DMS153 treated with DMSO at 0.1 percent for 48 hours (cell line): ENCODE measurements at regions not wholly inside any gene's neighbourhood (a gene's known extent, or its start where the extent isn't known, plus 50 kb on each side); places are given as distances from the start of the nearest gene placed in this dataset.
"Not testable (repeated sequence)": the region's sequence is repeated elsewhere in the genome, so short reads cannot be mapped to it uniquely, and the experiment has no call there.

Experiments
- DNase-seq: peaks from one replicate; lab custom pipeline; 2025; ENCODE audit not compliant: unreplicated experiment; lab: John Stamatoyannopoulos, UW

DNA sequence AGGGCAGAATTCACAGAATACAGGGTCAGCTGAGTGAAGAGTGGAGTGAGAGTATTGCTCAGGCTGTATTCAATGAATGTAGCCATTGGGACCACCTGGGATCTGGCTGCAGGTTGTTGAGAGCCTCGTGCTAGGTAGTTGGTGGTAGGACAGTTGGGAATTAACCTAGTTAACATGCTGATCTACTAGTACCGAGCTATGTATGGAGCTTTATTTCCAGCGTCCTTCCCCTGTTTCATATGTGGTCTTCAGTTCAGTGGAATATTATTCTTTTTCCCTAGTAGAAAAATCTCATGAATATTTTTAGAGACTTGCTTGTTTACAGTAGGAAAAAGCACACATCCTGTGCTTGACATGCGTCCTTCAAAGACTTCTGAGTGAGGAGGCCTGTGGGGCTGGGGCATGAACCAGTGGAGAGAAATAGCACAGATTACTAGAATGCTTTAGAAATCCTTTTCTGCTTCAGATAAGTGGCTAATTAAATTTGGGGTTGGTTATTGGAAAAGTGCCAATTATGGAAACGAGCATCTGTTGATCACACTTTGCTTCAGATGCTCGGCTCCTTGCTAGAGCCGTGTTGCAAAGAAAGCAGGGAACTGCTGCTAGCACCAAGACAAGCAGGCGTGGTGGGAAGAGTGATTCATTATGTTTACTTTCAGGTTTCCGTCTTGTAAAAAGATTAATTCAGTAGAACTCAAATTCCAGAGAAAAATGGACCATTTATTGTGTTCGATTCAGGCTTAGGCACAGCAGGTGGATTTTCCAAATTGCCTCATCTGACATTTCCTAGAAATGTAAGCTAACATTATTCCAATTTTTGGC, 53.6 kb downstream of the ARF6 start:
- DNase-seq: peak; percentile 35

DNA sequence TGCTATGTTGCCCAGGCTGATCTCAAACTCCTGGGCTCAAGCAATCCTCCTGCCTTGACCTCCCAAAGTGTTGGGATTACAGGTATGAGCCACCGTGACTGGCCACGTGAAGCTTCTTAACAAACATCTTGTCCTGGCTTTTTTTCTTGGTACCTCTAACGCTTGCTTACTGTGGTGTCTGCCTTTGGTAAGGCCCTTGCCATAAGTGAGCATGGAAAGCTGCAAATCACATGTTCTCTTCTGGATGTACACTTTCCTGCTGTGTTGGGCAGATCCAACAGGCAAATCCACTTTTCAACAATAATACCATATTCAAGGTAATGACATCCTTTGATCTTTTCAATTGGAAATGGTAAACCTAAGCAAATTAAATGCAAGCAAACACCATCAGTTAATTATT, 54.6 kb downstream of the ARF6 start:
- DNase-seq: no peak

DNA sequence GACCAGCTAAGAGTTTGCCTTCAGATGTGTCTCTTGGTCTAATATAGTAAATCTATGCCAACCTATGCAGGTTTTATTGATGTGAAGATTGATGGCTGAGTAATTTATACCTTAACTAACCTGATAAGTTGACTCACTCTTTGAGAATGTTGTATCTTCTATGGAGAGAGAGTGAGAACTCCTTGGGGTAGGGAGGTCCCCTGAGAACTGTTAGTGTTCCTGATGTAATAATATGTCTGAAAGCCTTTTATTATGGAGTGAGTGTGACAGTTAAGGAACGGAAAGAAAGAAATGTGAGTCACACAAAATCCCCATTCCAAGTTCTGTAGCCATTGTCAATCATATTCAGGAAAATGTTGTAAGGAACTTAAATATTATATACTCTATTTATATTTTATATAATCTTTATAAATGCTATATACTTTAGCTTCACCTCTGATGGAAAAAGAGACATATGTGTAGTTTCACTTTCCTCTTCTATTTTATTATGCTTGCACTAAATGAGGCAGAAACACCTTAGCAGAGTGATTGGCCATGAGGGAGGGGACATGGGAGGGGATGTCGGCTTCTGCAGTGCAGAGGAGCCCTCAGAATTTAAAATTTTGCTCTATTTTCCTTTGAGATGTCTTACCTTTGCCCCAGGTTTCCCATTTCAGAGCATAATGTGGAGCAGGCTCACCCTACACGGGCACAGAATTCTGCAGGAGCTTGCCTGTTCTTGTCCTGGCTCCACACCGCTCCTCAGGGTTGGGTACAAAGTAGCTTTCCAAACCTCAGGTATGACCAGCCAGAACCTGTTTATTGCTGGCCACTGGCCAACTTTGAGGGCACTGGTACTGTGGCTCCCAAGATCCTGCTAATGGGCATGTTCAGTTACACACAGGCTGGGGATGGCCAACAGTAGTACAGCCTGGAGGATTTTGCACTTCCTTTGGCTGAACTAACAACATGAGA, 57.7 kb downstream of the ARF6 start:
- DNase-seq: peak; percentile 74

DNA sequence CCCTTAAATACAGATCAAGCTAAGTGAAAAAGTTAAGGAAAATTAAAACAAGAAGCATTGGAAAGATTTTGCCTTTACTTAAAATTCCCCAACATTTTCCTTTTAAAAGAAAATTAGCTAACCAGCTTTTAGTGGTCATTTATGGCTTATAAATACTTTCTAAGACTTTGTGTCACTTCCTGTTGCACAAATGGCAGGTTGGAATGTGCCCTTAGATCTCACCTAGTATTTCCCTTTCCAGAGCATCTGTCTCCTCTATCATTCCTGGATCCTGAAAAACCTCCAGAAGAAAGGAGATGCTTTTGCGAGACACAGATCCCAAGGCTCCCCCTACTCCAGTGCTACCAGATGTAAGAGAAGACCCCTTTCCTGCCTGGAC, 58.3 kb downstream of the ARF6 start:
- DNase-seq: no peak

DNA sequence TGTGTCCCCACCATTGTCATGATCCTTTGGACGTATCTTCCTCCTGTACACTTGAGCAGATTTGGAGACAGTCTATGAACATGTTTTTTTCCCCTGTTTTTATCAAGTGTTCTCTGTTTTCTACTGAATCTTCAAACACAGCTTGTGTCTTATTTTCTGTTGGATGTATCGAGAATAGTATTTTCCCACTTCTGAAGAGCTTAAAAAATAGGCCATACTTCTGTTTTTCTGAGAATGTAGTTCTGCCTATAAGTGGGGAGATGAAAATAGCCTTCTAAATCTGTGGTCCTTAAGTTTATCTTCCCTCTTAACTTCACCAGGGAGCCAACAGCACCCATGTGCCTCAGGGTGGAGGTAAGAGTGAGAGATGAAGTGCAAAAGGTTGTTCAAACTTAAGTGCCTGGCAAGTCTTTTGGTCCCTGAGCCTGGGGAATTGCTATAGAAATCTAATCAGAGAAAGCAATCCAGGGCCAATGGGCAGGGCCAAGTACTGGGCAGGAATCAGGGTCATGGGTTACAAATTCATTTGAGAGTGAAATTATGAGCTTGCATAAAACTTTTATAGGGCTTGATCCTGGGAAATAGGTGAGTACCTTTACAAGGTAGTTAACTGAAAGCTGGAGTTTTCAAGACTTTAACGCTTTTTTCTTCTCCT, 58.9 kb downstream of the ARF6 start:
- DNase-seq: no peak

DNA sequence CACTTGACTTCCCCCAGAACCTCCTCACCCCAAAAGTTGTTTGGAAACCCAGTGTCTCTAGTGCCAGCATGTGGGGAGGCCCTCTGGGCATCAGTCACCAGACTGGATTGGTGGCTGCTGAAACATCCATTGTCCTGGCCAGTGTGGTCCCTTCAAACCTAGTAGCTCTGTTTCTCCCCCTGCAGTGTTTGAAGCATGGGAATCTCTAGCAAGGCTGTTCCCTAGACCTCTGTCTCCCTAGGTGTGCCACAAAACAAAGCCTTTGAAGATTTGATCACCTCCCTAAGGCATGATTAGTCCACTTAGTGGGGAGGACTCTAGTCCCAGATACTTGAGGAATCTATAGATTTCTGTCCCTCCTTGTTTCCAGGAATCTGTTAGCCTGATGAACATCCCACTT, 60.3 kb downstream of the ARF6 start:
- DNase-seq: no peak

DNA sequence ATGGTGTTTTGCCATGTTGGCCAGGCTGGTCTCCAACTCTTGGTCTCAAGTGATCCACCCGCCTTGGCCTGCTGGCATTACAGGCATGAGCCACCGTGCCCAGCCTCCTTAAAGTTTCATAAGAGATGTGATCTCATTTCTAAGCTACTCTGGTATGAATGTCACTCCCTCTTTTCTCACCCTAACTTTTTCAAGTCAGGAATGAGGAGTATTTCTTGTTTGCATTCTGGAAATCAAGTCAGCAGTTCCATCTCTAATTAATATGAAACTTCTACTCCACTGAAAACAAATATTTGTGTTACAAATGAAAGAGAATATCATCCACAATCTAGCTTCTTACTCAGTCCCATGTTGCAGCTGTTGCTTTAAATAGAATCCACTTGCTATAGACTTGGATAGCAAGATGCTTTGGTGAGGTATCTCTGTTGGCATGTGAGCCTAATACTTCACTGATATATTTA, 61.3 kb downstream of the ARF6 start:
- no peak for DNase-seq

DNA sequence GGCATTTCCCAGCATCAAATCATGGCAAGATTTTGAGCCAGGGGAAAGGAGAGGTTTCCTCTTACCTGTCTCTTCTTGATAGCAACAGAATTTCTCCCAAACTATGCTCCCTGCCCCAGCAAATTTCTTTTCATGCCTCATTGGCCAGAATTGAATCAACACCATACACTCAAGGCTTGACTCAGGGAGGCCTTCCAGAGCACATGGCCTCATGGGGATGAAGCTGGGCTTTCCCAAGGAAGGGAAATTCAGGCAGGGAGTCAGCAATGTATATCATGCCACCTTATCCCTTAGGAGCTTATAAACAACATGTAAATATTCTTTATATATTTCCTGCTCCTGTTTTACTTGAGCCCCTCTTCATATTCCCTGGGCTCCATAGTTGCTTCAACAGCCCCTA, 62.1 kb downstream of the ARF6 start:
- DNase-seq: no peak

DNA sequence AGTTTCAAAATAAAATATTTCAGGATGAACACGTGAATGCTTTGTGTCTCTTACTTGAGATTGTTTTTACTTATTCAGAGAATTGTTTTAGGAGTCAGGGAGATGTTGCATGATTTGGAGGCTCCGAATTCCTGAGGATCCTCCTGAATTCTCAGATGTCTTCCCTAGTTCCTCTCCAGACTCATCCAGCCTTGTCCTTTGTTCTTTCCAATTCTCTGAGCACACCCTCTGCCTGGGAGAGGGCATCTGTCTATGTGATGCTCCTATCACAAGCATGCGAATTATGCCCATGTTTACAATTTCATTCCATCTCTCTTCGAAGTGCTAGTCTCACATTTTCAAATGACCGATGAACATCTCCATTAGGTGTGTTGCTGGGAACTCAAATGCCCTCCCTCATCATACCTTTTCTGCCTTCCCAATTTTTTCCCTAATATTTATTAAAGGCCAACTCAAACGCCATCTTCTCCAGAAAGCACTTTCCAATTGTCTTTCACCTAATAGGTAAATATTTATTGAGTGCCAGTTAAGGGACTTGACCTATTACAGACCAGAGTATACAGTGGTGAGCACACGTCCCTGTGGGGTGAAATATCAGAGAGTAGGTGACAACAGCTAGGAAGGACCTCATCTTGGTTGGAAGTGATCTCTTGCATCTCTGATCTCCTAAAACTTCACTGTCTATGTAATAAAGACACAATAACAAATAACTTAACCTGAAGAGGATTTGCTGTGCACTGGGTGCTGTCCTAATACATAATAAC, 64.4 kb downstream of the ARF6 start:
- no peak for DNase-seq

DNA sequence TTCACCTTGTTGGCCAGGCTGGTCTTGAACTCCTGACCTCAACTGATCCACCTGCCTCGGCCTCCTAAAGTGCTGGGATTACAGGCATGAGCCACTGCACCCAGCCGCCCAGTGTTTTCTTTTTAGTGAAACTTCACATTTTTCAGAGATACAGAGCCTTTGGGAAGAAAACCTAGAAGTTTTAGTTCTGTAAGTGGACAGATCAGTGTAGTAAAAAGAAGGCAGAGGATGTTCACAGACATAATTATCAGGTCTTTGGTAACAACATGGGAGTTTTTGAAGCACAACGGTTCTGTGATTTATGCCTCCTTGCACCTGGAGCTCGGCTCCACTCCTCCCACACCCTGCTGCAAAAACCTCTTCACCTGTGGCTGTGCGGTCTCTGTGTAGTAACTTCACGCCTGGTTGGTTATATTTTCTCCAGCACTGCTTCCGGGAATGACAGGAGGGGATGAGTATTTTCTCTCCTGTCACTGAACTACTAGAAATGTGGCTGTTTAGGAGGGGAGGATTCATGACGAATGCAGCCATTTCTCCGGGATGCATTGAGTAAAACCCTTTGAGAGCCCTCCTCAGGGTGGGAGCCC, 67.0 kb downstream of the ARF6 start:
- DNase-seq: peak; percentile 95

DNA sequence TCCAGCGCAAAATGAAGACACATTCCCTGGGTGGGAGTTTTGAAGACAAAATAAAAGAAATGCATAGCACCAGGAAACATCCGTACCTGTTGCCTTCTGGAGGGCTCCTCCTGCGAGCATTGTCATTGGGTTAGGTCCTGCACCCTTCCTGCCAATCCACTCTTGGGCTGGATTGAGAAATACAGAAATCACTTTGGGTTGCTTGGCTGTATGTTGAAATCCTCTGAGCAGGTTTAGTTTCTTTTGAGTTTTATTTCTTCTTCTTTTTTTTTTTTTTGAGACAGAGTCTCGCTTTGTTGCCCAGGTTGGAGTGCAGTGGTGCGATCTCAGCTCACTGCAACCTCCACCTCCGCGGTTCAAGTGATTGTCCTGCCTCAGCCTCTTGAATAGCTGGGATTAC, 67.6 kb downstream of the ARF6 start:
- DNase-seq: no peak

DNA sequence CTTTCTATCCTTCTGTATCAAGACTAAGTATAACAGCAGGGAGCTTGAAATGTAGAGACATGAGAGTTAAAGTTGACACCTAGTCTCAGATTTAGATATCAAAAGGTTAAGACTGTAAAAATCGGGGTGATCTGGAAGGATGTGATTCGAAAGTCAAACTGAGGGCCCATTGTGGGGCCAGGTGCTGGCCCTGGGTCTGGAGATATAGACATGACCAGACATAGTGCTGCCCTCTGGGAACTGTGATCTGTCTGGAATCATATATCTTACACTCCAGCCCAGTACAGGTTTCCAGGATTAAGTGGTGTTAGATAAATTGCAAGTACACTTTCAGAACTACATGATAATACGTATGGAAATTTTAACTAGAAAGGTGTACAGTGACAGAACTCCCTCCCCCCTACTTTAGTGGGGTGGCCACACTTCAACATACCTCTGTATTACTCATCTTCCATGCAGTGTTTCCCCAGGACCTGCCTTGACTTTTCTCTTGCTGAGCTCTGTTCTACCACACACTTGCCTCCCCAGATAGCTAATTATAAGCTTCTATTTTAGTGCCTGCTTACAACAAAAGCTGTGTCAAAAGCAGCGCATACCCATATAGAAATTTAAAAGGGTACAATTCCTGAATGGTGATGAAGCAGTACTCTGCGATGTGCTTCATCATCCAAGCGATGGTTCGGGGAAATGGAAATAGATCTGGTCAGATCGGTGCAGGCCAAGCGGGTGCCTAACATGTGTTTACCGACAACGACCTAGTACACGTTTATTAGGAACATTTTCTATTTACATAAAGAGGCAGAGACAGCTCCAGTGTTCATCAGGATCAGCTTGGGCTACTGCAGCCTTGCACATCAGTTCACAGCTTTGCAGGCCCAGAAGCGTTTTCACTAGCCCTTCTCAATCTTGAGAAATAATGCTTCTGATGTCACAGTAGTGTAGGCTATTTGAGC, 68.7 kb downstream of the ARF6 start:
- DNase-seq: no peak

DNA sequence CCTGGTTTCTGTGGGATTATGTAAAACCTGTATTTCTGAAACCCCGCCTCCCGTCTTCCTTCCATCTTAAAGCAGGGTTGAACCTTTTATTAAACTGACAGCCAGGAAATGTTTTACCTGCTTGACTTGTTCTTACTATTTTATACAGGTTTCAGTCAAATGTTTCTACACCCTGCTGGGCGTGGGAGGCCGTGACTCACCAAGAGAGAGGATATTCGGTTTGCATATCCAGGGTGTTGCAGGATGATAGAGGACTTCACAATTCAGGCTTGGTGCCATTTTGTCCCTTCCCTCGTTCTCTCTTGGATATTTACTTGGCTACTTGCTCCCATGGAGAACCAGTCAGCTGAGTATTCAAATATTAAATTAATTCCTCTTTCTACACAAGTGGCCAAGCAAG, 69.7 kb downstream of the ARF6 start:
- DNase-seq: no peak

DNA sequence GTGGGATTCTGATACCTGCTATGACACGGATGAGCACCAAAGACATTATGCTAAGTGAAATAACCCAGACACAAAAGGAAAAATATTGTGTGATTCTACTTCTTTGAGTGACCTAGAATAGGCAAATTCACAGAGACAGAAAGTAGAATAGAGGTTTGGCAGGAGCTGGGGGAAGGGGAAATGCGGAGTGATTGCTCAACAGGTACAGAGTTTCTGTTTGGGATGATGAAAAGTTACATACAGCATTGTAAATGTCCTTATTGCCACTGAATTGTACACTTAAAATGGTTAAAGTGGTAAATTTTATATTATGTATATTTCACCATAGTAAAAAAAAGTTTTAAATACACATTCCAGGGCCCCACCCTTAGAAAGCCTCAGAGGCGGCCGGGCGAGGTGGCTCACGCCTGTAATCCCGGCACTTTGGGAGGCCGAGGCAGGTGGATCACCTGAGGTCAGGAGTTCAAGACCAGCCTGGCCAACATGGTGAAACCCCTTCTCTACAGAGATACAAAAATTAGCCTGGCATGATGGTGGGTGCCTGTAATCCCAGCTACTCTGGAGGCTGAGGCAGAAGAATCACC, 72.3 kb downstream of the ARF6 start:
- not testable (repeated sequence) for DNase-seq

DNA sequence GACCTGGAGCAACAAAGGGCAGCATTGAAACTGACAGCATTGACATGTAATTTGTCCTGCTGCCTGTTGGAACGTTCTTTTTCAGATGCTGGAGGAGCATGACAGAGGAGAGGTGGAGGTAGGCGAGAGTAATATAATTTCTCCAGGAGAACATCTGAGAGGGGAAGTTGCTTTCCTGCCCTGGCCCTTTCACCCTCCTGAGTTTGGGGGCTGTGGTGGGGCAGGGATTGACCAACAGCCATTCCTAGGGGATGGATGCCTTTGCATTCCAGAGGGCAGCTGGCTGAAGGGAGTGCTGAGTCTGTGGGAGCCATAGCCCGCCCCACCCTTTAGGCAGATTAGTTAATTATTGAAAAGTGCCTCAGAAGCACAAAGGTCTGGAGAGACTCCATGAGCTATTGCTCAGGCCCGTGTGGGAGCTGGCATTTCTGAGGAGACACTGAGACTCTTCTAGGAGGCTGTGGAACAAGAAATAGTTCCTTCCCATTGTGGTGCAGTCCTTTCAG, 73.5 kb downstream of the ARF6 start:
- no peak for DNase-seq

DNA sequence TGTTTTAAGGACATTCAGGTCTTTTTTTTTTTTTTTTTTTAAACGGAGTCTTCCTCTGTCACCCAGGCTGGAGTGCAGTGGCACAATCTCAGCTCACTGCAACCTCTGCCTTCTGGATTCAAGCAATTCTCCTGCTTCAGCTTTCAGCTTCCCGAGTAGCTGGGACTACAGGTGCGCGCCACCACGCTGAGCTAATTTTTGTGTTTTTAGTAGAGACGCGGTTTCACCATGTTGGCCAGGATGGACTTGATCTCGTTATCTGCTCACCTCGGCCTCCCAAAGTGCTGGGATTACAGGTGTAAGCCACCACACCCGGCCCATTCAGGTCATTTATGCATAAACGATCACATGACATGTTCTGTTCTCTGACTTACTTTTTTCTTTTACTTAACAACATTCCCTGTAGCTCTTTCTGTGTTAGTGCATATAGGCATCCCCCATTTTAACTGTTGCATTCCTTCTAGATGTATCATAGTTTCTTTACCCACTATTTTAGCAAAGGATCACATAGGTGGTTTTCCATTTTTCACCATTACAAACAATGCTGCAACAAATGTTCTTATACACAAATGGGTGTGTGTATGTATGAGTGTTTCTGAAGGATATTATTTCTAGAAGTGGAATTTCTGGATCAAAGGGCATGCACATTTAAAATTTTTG, 74.2 kb downstream of the ARF6 start:
- DNase-seq: no peak

DNA sequence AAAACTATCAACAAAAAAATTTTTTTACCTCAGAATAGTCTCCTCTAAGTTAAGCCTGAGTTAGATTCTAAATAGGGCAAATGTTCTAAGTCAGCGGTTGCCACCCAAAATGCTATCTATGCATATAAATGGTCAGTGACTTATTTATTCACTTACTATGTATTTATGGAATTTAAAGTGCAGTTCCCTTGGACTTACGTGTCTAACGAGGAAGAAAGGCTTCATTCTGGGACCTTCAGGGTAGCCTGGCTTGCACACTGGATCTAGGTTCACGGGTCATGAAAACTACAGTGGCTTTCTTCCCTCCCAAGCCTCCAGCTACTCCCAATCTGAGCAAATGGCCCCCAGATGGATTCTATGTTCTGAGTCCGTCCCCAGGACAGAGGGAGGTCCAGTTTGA, 77.1 kb downstream of the ARF6 start:
- no peak for DNase-seq

DNA sequence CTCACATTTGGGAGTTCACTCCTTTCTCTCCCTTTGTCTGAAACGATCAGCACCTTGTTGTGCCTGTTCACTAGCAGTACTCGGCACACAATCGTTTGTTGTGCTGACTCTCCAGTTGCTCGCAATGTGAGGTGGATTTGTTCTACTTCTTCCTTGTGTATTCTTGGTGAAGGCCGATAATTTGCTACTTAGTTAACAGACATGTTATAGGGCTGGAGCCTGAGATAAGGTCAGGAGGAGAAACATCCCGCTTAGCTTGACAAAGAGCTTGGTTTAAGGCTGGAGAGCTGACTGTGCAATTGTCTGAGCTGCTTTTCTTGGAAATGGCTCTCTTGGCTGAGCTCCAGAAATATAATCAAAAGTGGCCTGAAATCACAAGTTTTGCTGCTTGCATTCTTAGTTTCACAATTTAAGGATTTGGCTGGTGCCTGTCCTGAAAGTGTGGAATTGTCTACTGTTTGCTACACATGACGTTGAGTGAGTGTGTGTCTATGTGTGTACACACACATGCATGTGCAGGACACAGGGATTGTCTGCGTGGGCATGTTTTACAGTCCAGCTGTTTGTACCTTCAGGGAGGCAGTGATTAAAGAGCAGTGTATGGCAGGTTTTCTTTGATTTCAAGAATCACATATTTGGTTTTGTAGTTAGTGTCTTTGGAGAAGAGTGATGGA, 77.7 kb downstream of the ARF6 start:
- peak; percentile 35 for DNase-seq
